ENCODE measurements at regions not wholly inside any gene's neighbourhood (a gene's known extent, or its start where the extent isn't known, plus 50 kb on each side); places are given as distances from the start of the nearest gene placed in this dataset.
"Not testable (repeated sequence)": the region's sequence is repeated elsewhere in the genome, so short reads cannot be mapped to it uniquely, and the experiment has no call there.

DNA sequence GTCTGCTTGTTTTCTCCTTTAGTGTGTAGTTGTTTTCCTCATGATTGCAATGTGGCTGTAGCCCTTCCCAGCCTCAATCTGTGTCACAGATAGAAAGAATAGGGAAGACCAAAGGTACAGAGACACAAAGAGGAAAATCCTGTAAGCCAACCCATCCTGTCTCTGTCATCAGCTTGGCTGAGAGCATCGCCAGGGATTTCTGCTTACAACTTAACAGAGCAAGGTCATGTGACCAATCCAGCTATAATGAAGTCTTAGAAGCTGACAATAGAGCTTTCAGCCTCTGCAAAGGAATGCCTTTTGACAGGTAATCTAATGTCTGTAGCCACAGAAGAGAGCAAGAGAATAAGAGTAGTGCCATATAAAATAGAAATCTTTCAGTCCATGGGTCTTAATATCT lies 1598.0 kb upstream of the AGA start:
- no peak for DNase-seq

DNA sequence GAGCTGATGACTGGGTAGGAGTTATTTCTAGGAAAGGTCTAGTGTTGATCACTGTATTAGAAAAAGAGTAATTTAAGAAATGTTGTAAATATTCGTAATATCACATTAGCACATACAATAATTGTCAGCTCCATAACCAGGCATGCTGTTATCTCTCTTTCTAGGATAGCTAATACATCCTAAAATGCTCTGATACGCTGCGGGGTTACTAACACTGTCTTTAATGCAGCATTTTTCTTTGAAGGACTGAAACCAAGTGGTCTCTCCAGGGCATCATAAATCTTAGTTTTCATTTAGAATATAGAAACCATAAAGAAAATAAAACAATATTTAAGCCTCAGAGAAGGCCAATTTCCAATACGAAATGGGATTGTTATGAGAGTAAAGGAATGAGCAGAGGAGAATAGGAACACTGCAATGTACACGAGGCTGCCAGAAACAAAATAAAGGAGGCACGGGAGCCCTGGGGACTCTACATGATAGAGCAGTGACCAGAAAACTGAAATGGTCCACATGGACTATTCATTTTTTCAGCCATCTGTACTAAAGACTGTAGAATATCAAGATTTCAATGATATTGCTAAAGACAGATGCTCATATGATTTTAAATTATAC lies 1606.7 kb upstream of the AGA start:
- no peak for DNase-seq

DNA sequence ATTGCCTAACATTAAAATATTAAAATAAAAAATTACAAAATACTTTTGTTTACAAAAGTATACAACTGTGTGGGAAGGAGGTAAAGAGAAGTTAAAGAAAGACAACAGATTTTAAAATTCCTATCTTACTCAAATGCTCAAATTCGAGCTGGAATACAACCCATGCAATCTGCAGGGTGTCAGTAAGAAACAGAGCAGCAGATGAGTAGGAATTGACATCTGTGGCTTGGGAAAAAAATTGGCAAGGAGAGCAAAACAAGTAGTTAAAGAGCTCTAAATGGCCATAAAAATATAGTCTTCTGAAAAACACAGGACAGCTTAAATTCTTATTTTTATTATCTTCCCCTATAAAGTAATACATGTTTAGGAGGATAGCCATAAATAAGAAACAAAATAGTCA lies 1609.0 kb upstream of the AGA start:
- DNase-seq = no peak

DNA sequence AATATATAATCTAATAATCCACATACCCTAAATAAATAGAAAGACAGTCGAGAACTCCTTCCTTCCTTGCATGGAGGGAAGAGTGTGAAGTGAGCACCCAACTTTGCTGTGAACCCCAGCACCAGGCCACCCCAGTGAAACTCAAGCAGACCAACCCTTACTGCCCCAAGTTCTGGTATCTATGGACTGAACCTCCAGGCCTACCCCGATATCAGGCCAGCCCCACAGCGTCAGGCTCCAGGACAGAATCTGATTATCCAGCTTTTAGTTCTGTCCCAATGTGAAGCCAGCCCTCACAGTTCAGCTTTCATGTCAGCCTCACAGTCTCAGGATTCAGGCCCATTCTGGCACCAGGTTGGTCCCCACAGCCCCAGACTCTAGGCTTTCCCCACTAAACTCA lies 1617.2 kb upstream of the AGA start:
- no peak for DNase-seq

DNA sequence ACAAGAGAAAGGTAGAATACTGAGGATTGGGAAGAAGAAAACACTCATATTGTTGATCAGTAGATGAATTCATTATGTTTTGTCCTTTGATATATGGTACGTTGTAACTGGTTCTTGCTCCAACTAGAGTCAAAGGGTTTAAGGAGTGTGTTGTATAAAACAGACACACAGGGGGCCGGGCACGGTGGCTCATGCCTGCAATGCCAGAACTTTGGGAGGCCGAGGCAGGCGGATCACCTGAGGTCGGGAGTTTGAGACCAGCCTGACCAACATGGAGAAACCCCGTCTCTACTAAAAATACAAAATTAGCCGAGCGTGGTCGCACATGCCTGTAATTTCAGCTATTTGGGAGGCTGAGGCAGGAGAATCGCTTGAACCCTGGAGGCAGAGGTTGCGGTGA lies 1624.0 kb upstream of the AGA start:
- not testable (repeated sequence) for DNase-seq

DNA sequence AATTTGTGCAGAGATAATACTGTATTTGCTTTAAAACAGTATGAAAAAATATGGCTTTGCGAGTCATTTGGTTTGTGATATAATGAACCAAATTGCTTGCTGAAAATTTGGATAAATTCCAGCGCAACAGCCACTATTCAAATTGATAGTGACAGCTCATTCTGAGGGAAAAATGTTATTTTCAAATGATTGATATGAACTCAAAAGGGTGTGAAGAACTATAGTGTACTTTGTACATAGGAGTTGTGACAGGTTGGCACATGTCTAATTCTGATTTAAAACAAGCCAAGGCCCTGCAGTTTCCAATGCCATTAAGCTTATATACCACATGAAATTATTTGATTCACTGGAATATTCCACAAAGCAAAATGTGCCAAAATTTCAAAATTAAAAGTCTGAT lies 1628.9 kb upstream of the AGA start:
- no peak for DNase-seq

DNA sequence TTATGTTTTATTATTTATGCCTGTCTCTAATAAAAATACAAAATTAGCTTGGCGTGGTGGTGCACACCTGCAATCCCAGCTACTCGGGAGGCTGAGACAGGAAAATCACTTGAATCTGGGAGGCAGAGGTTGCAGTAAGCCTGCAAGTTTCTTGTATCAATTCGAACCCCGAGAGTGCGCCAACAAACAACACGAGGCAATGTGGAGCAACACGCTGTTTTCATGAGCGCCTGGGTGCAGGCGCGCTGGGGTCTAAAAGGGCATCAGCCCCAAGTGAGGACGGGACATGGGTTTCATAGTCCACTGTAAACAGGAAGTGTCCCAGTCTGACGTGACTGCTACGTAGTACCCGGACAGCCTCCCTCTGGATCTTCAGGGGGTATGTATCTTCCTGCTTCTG lies 1634.6 kb upstream of the AGA start:
- DNase-seq = no peak

DNA sequence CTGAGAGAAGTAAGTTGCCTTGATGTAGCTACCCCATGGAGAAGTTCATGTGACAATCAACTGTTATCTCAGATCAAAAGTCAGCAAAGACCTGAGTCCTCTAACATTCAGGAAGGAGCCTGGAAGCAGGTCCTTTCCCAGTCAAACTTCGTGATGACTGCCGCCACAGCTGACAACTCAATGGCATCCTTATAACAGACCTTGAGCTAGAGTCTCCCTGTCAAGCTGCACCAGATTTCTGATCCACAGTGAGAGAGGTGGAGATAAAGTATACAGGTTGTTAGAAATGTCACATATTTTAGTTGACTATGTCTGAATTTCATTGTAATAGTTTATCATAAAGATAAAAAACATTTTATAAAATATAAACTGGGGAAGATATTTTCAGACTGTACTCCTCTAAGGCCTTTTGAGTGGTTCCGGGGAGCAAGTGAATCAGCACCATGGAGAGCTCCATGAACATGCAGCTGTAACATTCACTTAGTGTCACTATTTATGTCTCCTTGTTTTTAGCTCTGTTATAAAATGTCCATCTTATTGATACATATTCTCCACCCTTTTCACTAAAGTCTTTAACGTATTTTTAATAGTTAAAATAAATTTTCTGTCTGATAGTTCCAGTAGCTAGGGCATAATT lies 1653.5 kb upstream of the AGA start:
- DNase-seq = peak; percentile 39

DNA sequence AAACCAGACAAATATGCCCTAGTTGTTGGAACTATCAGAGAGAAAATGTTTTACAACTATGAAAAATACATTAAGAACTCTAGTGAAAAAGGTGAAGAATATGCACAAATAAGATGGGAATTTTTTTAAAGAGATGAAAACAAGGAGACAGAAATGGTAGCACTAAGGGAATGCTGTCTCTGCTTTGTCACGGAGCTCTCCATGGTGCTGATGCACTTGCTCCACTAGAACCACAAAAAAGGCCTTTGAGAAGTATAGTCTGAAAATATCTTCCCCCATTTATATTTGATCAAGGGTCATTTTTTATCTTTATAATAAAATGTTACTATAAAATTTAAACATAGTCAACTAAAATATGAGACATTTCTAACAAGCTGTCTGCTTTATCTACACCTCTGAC lies 1655.5 kb upstream of the AGA start:
- peak; percentile 15 for DNase-seq

DNA sequence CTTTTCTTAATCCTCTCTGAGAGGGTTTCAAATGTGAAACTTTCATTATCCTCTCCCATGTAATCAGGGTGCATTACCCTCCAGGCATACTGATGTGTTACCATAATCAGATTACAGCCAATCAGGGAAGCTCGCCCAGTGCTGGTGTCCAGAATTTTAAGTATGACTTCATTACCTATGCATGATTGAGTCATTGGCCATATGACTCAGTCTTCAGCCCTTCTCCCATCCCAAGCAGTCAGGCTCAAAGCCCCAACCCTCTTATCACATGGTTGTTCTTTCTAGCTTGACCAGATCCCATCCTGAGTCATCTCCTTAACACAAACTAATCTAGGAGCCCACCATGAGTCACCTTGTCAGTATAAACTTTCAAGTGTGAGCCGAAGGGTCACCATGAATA lies 1668.1 kb upstream of the AGA start:
- no peak for DNase-seq

DNA sequence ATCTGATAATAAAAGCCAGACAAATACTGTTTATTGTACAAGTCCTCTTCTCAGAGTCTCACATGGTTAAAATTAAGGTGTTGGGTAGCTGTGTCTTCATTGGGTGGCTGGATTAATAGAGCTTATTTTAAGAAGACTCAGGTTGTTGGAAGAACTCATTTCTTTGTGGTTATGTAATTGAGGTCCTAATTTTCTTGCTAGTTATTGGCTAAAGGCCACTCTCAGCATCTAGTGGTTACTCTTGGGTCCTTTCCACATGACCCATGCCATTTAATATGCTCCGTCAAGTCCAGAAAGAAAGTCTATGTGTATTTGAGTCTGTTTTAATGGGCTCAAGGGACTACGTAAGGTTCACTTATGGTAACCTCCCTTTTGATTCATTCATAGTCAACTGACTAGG lies 1668.6 kb upstream of the AGA start:
- DNase-seq = no peak

DNA sequence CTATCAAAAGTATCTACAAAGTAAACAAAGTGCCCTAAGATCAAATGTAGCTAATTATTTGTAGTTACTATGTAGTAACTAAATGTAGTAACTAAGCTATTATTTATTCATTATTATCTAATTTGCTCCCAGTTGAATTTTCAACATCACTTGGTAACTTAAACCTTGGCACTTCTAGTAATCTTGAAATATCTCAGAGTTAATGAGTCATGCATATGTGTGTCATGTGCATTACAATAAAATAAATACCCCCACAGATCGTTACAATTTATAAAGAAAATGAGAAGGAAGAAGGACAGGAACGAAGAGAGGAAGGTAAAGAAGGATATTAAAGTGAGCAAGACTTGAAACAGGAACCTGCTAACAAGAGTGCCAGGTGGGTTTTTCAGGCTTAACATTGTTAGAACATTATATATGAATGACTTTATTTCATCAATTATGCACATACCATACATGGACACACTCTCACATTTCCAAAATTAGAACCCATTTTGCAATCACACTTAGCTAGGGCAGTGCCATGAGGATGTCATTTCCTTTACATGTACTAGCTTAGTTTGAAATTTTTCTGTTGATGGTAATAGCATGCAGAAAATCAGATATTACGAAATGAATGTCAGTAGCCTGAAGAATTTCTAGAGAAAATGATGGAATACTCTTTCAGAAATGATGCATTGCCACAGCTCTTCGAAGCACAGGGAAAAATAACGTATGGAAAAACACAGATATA lies 1670.4 kb upstream of the AGA start:
- DNase-seq = no peak

DNA sequence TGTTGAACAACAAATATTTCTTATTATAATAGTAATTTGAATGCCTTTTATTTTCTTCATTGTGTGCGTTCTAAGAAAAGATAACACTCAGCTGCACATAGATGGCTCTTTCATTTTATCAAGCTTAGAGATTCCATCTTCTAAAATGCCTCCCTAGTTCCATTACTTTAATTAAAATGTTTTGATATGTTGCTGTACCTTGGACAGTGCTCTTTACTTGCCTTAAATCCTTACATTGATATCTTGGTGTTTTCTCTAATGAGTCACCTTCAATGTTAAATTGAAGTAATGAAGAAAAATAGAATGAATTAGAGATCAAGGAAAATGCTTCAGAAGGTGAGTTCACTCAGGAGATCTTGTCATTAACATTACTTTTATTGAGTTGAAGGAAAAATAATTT lies 1672.4 kb upstream of the AGA start:
- DNase-seq = no peak

DNA sequence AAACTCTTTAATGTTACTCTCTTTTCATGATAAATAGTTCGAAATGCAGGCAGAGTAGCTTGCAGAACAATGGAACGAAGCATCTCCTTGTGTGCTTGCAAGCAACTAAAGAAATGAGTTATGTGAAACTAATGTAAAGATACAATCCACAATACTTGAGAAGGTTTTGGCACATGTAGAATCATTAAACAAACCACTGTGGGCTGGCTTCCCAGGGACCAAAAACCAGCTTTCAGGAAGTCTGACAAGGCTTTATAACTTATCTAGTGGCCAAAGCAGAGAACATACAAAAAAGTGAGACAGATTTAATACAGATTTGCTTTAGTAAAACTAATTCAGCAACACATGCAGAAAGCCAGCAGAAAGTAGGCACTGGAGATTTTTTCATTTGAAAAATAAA lies 1673.8 kb upstream of the AGA start:
- no peak for DNase-seq

DNA sequence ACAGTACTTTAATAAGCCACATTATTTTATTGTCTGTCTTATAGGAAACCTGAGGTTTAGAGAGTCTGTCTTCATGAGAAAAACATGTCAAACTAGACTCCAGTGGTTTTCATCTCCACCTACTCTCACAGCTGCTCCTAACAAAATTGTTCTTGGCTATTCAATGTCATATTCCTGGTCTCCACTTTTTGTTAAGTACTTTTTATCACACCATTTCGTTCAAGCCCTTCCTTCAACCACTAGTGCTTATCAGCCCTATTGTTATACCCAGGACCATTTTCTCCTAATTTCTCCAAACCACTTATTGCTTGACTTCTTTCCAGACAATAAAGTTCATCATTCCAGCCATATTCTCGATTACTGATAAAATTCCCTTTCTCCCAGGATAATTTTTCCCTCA lies 1674.3 kb upstream of the AGA start:
- DNase-seq = no peak

DNA sequence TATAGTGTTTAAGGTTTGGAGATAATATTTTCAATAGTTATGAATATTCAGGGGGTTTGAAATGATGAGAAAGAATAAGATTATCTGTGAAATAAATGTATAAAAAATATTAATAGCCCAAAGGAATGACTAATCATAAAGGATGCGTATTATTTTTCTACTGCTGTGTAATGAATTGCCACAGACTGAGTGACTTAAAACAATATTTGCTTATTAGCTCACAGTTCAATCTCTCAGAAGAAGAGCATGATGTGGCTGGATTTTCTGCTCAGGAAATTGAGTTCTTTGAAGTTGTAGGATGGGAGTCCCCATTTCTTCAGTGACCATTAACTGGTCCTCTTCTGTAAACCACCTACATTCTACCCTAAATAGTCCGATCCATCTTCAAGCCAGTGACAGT lies 1680.8 kb upstream of the AGA start:
- no peak for DNase-seq

DNA sequence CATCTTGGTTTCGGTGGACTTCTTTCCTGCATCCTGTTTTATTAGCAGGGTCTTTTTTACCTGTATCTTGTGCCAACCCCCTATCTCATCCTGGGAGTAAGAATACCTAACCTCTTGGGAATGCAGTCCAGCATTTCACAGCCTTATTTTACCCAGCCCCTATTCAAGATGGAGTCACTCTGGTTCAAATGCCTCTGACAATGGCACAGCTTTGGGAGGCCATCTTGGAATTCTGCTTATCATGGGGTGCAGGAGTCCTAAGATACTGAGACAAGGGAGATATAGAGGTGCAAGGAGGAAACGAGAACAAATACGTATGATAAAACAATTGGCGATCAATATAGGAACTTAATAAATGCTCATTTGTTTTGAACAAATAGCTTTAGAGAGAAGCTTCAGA lies 1682.2 kb upstream of the AGA start:
- no peak for DNase-seq

DNA sequence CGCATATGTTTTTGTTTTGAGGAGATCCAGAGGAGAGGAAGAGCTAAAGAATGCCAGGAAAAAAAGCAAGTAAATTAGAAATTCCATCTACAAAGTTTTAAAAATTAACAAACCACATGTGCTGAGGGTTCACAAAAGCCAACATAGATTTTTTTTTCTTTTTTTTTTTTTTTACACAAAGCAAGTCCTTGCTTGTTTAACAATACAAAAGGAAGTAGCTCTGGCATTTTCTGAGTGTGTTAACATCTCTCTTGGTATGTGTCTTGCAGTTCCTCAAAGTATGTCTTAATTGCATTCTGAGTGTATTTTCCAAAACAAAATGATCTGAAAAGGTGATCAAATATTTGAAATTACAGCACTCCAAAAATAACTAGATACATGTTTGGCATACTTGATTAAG lies 1682.7 kb upstream of the AGA start:
- no peak for DNase-seq

DNA sequence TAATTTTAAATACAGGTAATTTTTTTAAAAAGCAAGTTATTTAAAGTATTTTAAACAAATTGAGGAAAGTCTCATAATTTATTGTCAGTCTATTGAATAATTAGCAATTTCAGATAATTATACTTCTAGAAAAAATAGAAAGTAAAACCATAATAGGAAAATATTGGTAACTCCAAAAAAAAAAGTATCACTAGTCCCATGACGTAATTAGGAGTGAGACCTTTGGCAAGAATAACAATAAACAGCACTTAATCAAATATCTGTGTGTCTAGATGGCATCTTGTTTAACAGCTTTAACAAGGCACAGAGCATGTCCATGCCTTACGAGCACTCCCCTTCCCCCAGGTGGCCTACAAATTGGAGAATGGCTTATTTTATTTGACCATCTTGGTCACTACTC lies 1683.6 kb upstream of the AGA start:
- DNase-seq = no peak

DNA sequence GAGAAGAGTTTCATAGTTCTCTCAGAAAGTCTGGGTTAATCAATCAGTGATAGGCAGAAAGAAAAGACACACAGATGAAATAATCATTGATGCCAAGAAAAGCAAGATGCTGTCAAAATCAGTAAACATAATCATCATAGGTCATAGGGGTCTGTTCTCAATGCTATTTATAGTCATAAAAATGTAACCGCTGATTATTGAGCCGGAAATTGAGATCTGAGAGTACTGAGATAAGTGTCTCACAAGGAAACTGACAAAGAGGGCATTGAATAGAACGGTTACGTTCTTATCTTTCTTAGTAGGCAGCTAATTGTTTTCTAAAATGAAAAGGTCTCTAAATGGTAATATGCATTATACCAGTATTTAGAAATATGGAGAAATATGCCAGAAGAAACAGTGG lies 1686.1 kb upstream of the AGA start:
- no peak for DNase-seq

DNA sequence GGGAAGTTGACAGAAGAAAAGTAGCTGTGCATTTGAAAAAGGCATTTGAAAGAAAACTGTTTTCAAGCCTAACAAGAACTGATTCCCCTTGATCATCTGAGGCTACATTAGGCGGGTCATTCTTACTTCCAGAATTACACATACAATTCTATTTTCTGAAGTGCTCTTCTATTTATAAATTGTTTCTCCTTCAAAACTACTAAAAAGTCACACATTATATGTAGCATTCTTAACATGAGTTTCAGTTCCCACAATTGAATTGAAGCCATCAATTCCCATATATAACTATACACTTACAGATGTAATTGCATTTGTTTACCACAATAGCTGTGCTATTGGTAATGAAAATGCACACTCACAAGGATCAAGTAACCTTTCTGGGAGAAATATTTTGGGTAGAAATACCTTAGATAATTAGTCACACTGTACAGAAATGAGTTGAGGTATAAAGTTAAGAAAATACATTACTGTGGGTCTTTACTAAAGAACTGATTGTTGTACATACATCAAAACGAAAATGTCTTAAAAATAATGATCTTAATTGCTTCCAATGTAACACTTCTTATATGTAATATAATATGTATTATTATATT lies 1688.0 kb upstream of the AGA start:
- peak; percentile 56 for DNase-seq

DNA sequence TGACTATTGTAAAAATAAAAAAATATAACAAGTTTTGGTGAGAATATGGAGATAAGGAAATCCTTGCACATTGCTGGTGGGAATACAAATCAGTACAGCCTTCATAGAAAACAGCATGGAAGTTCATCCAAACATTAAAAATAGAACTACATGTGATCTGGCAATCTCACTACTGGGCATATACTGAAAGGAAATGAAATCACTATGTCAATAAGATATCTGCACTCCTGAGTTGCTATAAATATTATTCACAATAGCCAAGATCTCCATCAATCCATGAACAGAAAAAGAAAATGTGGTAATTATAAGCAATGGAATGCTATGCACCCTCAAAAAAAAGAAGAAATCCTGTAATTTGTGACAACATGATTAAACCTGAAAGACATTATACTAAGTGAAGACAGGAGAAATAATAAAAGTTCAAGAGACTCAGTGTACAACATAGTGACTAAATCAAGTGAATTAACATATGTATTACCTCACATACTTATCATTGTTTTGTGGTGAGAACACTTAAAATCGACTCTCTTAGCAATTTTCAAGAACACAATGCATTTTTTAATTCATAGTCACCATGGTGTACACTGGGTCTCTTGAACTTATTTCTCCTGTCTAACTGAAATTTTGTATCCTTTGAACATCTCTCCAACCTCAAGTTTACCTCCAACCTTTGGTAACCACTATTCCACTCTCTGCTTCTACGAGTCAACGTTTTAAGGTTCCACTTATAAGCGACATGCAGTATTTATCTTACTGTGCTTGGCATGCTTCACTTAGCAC lies 1703.7 kb upstream of the AGA start:
- DNase-seq = no peak

DNA sequence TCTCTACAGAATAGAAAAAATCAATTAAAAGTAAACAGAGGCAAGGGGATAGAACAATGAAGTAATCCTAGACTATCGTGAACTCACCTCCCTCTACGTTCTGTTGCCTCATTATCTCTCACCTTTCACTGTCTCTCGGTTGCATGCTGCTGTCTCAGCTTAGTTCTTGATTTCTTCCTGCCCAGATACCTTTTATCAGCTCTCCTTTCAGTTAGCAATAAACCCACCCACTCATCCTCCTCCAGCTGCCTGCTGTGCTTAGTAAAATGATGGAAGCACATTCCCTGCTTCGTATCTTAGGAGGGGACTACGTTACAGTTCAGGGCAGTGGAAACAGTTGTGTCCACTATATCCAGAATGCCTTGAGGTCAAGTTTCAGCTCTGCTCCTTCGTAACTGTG lies 1709.5 kb upstream of the AGA start:
- no peak for DNase-seq

DNA sequence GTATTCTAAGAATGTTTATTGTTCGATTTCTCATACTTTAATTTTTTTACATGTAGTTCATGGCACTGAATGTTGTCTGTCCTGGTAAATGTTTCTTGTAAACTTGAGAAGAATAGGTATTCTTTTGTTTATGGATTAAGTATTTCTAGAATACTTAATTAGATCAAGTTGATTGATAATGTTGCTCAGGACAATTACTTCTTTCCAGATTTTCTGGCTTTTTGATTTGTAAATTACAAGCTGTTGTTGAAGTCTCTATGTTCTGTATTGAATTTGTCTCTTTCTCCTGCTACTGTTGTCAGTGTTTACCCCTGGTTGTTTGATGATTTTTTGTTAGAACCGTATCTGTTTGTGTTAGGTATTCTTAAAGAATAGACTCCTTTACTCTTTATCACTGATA lies 1720.9 kb upstream of the AGA start:
- no peak for DNase-seq
